CD4-positive, alpha-beta T cell (primary cell): ENCODE measurements at regions not wholly inside any gene's neighbourhood (a gene's known extent, or its start where the extent isn't known, plus 50 kb on each side); places are given as distances from the start of the nearest gene placed in this dataset.

Experiments used
- ATAC-seq: fragments of 200-7000 bp; cut with Tn5 transposase; one replicate; pipeline ENCODE4 v1.10.0; 2022; ENCODE audit warnings: mild to moderate bottlenecking; ENCODE audit not compliant: poor library complexity
- CTCF ChIA-PET: fragments of 350-600 bp; sonication (Branson Sonifier 250); formaldehyde crosslinking; loops from one replicate; lab custom pipeline; 2021; ENCODE audit warnings: antibody characterized with exemption, inconsistent platforms; lab: Charles Lee
- POLR2A ChIA-PET: fragments of 350-600 bp; sonication (Branson Sonifier 250); formaldehyde crosslinking; loops from one replicate; lab custom pipeline; 2021; ENCODE audit warnings: antibody characterized with exemption, inconsistent platforms; lab: Charles Lee
- DNase-seq, 14 experiments: peaks; one replicate each; pipeline ENCODE4 v3.0.0-alpha.2; 2013 to 2020; ENCODE audit warnings: mixed read lengths in 2 of 14
- H3K27ac ChIP-seq, 2 donors: one replicate each; pipeline versions ENCODE4 v1.5.1 to v1.7.0; 2013; ENCODE audit warnings: low read length in 2 of 2, low read depth in 1 of 2, mild to moderate bottlenecking in 1 of 2
- H3K27me3 ChIP-seq, 2 experiments: 1 replicate in 1 of 2; 2 replicates in 1 of 2; pipeline versions ENCODE4 v1.6.1 to v1.7.0; 2013; ENCODE audit warnings: low read length in 2 of 2, control low read depth in 1 of 2, mild to moderate bottlenecking in 1 of 2, moderate library complexity in 1 of 2; ENCODE audit not compliant: insufficient read depth in 2 of 2, control insufficient read depth in 1 of 2
- H3K36me3 ChIP-seq: one replicate; pipeline ENCODE4 v1.6.1; 2013; ENCODE audit warnings: low read length, control low read depth; ENCODE audit not compliant: insufficient read depth
- H3K4me1 ChIP-seq: one replicate; pipeline ENCODE4 v1.6.1; 2013; ENCODE audit warnings: low read length, control low read depth; ENCODE audit not compliant: insufficient read depth
- H3K4me3 ChIP-seq: one replicate; pipeline ENCODE4 v1.5.1; 2013; ENCODE audit warnings: mild to moderate bottlenecking, low read length, moderate library complexity
- H3K9me3 ChIP-seq, 2 experiments: 1 replicate in 1 of 2; 2 replicates in 1 of 2; pipeline versions ENCODE4 v1.6.1 to v1.7.0; 2013; ENCODE audit warnings: low read length in 2 of 2, mild to moderate bottlenecking in 2 of 2, control low read depth in 1 of 2, moderate library complexity in 1 of 2; ENCODE audit not compliant: control insufficient read depth in 1 of 2, insufficient read depth in 1 of 2
- H3K27ac Mint-ChIP-seq: one replicate; pipeline ENCODE4 v1.8.0; 2020; ENCODE audit warnings: mixed read lengths
- H3K27me3 Mint-ChIP-seq: one replicate; pipeline ENCODE4 v1.8.0; 2021; ENCODE audit warnings: mixed read lengths
- H3K36me3 Mint-ChIP-seq: one replicate; pipeline ENCODE4 v1.8.0; 2021; ENCODE audit warnings: low read depth, mixed read lengths
- H3K4me1 Mint-ChIP-seq: one replicate; pipeline ENCODE4 v1.8.0; 2021; ENCODE audit warnings: low read depth, mixed read lengths
- H3K4me3 Mint-ChIP-seq: one replicate; pipeline ENCODE4 v1.8.0; 2020; ENCODE audit warnings: mild to moderate bottlenecking, mixed read lengths
- H3K9me3 Mint-ChIP-seq: one replicate; pipeline ENCODE4 v1.8.0; 2020; ENCODE audit warnings: mixed read lengths
- intact Hi-C, 2 experiments: fragments of 100-400 bp; cut with DNase I in 1 of 2; cut with micrococcal nuclease in 1 of 2; formaldehyde crosslinking; loops; one replicate each; pipeline versions ENCODE4 v1.15.1 to v1.9.0; 2023 to 2025; cut with DNase I, micrococcal nuclease
- TF ChIP-seq, protein P1 (sequence below): fragments of 200-600 bp; IDR thresholded peaks from one replicate; pipeline ENCODE4 v1.8.0; 2022; ENCODE audit warnings: antibody characterized with exemption, mild to moderate bottlenecking

DNA sequence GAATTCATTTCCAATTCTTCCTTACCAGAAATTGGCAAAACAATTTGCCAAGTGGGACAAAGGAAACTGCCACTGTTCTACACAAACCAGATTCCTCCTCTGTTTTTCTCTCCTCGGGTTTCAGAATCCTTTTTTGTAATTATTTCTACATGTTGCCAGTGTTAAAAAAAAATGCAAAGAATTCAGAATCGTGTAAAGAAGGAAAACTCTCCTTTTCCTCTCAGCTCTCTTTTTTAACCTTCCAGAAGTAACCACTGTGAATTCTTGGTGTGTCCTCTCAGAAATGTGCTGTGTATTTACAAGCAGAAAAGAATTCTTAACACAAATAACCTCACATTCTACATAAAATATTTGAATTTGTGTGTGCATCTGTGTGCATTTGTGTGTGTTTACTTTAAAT lies 224.6 kb downstream of the DRD1 start:
- H3K9me3 Mint-ChIP-seq: no peaks in the 10 kb centered on the region

DNA sequence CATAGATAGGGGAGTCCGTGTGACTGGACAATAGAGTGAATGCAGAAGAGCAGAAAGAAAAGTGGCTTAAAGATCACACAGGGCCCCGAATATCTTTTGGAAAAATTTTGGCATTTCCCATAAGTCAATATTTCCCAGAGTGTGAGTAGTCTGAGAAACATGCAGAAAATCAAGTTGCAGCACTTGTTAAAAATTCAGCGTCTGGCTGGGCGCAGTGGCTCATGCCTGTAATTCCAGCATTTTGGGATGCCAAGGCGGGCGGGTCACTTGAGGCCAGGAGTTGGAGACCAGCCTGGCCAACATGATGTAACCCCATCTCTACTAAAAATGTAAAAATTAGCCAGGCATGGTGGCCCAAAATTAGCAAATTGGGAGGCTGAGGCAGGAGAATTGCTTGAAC lies 227.0 kb downstream of the DRD1 start:
- no peaks in the 10 kb centered on the region for H3K36me3 ChIP-seq
- no peaks in the 10 kb centered on the region for H3K36me3 Mint-ChIP-seq
- H3K9me3 Mint-ChIP-seq: no peaks in the 10 kb centered on the region
- ChIA-PET POLR2A (no interaction called here), CTCF (no interaction called here)
- no peaks in the 10 kb centered on the region for H3K27me3 ChIP-seq
- no peaks in the 10 kb centered on the region for H3K4me1 Mint-ChIP-seq
- ATAC-seq (no peak), DNase-seq (no peak)
- H3K4me3 Mint-ChIP-seq: no peak overlapping the region
- no peak overlapping the region for H3K4me3 ChIP-seq
- no peak overlapping the region for H3K27ac ChIP-seq
- H3K27ac Mint-ChIP-seq: no peak overlapping the region
- H3K4me1 ChIP-seq: no peaks in the 10 kb centered on the region
- H3K27me3 Mint-ChIP-seq: peaks cover 27% of the 10 kb centered on the region
- TF ChIP-seq, protein P1, sequence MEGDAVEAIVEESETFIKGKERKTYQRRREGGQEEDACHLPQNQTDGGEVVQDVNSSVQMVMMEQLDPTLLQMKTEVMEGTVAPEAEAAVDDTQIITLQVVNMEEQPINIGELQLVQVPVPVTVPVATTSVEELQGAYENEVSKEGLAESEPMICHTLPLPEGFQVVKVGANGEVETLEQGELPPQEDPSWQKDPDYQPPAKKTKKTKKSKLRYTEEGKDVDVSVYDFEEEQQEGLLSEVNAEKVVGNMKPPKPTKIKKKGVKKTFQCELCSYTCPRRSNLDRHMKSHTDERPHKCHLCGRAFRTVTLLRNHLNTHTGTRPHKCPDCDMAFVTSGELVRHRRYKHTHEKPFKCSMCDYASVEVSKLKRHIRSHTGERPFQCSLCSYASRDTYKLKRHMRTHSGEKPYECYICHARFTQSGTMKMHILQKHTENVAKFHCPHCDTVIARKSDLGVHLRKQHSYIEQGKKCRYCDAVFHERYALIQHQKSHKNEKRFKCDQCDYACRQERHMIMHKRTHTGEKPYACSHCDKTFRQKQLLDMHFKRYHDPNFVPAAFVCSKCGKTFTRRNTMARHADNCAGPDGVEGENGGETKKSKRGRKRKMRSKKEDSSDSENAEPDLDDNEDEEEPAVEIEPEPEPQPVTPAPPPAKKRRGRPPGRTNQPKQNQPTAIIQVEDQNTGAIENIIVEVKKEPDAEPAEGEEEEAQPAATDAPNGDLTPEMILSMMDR: no peak
- H3K9me3 ChIP-seq: no peaks in the 10 kb centered on the region
- intact Hi-C loops: no loop called here

More for the DNA sequence above, 224.6 kb downstream of the DRD1 start:
- intact Hi-C loops: no loop called here
- POLR2A ChIA-PET: no interaction called here
- Histone ChIP-seq H3K9me3 (no peaks in the 10 kb centered on the region), H3K27ac (no peak overlapping the region), H3K27me3 (peaks cover 0 to 4% of the 10 kb centered on the region in 2 experiments), H3K4me3 (no peak overlapping the region), H3K4me1 (no peaks in the 10 kb centered on the region), H3K36me3 (no peaks in the 10 kb centered on the region)
- no peaks in the 10 kb centered on the region for H3K4me1 Mint-ChIP-seq
- peaks cover 17% of the 10 kb centered on the region for H3K27me3 Mint-ChIP-seq
- CTCF ChIA-PET: no interaction called here
- H3K4me3 Mint-ChIP-seq: no peak overlapping the region
- no peak overlapping the region for H3K27ac Mint-ChIP-seq
- TF ChIP-seq, protein P1: no peak
- no peaks in the 10 kb centered on the region for H3K36me3 Mint-ChIP-seq
- DNase-seq (no peak), ATAC-seq (no peak)

DNA sequence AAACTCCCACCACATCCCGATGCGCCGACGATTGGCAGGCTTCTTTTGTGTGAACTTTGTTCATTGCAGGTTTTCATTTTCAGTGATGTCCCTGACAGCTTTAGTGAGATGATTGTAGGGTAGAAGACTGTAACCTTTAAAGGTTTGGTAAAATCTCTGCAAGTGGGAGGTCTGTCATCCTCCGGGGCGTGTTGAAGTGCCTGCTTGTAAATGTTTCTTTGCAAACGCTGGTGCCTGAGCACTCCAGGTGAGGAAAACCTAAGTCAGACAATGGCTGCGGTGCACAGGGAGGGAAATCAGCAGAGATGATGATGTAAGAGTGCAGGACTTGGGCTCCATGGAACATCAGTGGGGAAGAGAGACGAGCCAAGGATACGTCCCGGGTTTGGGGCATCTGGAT lies 228.1 kb downstream of the DRD1 start:
- no peak overlapping the region for H3K4me3 ChIP-seq
- intact Hi-C loops: no loop called here
- Mint-ChIP-seq H3K4me3 (no peak overlapping the region), H3K4me1 (no peaks in the 10 kb centered on the region), H3K36me3 (no peaks in the 10 kb centered on the region), H3K27ac (no peak overlapping the region), H3K27me3 (peaks cover 32% of the 10 kb centered on the region), H3K9me3 (no peaks in the 10 kb centered on the region)
- H3K27me3 ChIP-seq: no peaks in the 10 kb centered on the region
- no peak for DNase-seq
- no peaks in the 10 kb centered on the region for H3K36me3 ChIP-seq
- TF ChIP-seq, protein P1: no peak
- ChIA-PET CTCF (no interaction called here), POLR2A (no interaction called here)
- H3K9me3 ChIP-seq: no peaks in the 10 kb centered on the region
- no peaks in the 10 kb centered on the region for H3K4me1 ChIP-seq
- no peak for ATAC-seq
- no peak overlapping the region for H3K27ac ChIP-seq
